ENCODE measurements at regions not wholly inside any gene's neighbourhood (a gene's known extent, or its start where the extent isn't known, plus 50 kb on each side); places are given as distances from the start of the nearest gene placed in this dataset.

DNA sequence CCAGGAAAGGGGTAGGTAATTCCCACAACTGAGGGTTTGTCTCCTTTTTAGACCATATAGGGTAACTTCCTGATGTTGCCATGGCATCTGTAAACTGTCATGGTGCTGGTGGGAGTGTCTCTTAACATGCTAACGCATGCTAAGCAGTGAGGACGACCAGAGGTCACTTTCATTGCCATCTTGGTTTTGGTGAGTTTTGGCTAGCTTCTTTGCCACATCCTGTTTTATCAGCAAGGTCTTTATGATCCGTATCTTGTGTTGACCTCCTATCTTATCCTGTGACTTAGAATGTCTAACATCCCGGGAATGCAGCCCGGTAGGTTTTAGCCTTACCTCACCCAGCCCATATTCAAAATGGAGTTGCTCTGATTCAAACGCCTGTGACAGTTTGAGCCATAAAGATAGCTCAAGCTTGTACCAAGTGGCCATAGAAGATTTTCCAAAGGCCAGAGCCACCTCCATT, 176.0 kb upstream of the NAMPT start:
- TF ChIP-seq, protein P1, sequence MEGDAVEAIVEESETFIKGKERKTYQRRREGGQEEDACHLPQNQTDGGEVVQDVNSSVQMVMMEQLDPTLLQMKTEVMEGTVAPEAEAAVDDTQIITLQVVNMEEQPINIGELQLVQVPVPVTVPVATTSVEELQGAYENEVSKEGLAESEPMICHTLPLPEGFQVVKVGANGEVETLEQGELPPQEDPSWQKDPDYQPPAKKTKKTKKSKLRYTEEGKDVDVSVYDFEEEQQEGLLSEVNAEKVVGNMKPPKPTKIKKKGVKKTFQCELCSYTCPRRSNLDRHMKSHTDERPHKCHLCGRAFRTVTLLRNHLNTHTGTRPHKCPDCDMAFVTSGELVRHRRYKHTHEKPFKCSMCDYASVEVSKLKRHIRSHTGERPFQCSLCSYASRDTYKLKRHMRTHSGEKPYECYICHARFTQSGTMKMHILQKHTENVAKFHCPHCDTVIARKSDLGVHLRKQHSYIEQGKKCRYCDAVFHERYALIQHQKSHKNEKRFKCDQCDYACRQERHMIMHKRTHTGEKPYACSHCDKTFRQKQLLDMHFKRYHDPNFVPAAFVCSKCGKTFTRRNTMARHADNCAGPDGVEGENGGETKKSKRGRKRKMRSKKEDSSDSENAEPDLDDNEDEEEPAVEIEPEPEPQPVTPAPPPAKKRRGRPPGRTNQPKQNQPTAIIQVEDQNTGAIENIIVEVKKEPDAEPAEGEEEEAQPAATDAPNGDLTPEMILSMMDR (conservative IDR thresholded peaks at IDR 0.05): no peak
- H3K27ac ChIP-seq: no peak overlapping the region; the same call in 1 of the 2 replicates

DNA sequence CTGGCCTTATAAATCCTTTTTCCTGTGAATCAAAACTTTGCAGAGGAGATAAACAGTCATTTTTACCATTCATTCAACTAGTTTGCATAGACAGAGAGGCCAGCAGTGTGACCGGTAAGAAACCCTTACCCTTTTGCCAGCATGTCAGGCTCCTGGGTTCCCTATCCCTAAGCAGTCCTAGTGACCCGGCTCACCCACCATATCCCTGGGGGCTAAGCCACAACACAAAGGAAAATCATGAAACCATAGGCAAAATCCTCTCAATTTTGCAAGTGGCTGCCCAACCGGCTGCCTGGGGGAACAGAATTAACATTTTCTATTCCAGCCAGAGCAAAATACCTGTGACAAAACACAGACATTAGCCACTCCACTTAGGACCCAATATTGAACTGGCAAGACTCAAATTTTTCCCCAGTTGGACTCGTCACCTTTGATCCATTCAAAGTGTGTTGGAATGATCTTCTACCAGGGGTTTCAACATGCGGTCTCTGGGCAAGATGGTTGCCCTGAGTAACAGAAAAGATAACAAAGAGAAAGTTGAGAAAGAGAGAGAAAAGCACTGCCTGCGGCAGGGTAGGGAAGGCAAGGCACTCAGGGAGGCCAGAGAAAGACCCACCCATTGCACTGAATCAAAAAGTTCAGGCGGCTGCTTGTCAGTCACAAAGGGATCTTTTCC, 174.8 kb upstream of the NAMPT start:
- H3K27ac ChIP-seq: no peak overlapping the region
- TF ChIP-seq, protein P1 (conservative IDR thresholded peaks at IDR 0.05): no peak

DNA sequence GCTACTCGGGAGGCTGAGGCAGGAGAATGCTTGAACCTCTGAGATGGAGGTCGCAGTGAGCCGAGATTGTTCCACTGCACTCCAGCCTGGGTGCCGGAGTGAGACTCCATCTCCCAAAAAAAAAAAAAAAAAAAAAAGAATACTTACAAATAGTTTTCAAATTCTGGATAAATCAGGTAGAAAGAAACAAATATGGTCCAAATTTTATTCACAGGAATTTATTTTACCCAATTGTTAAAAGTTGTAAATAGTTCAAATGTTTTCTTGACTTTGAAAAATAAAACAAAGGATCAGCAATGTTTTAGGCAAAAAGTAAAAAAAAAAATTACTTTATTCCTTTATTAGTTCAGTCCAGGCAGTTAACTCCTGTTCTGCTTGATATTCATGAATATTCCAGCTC, 172.9 kb upstream of the NAMPT start:
- TF ChIP-seq, protein P1 (conservative IDR thresholded peaks at IDR 0.05): no peak
- no peak overlapping the region for H3K27ac ChIP-seq

DNA sequence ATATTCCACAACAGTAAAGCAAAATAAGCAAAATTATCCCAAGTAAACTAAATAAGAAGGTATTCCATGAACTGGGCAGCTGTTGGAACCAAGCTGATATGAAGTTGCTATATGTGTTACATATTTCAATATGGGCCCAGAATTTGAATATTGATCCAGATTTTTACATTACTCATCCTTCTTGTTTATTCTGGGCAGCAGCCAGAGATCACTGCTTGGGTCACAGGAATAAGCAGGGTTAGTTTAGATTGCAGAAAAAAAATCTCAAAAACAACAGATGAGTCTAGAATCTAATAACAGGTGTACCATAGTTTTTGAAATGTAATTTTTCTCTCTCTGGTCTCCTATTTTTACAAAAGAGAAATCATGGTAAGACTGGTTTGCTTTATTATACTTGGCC, 171.5 kb upstream of the NAMPT start:
- TF ChIP-seq, protein P1 (conservative IDR thresholded peaks at IDR 0.05): no peak
- no peak overlapping the region for H3K27ac ChIP-seq

DNA sequence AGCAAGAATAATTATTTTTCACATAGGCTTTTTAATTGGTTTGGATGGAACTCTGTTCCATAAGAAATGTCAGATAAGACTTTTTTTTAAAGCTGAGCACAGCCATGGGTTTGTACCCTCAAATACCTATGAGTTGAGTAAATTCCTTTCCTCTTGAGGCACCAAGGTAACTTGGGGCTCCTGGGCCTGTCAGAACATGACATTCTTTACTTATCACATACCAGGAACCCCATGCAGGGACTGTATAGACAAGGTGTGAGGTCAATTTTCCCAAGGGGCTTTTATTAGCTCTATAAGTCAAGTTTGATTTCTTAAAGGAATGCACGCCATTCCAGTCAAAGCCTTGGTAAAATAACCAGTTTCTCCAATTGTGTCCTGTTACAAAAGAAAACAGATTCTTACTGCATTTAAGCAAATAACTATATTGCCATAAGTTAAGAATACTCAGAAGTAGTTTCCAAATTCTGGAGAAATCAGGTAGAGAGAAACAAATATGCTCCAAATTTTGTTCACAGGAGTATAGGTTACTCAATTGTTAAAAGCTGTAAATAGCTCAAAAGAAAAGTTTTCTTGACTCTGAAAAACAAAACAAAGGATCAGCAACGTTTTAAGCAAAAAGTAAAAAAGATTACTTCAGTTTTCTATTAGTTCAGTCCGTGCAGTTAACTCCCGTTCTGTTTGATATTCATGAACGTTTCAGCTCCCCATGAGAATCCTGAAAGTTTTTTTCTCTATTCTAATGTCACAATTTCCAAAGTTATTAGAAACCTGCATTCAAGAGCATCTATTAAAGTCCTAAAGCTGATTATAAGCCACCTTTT, 167.5 kb upstream of the NAMPT start:
- TF ChIP-seq, protein P1 (conservative IDR thresholded peaks at IDR 0.05): no peak
- H3K27ac ChIP-seq: no peak overlapping the region

DNA sequence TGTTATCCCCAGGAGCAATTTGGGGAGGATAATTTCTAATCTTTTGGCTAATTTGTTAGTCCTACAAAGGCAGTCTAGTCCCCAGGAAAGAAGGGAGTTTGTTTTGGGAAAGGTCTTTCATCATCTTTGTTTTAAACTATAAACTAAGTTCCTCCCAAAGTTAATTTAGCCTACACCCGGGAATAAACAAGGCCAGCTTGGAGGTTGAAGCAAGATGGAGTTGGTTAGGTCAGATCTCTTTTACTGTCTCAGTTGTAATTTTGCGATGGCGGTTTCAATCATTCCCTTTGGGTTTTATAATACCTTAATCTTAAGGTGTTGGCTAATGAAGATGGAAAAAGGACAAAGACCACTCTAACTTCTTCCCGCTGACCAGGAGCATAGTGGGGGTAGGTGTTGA, 166.4 kb upstream of the NAMPT start:
- no peak overlapping the region for H3K27ac ChIP-seq
- TF ChIP-seq, protein P1 (conservative IDR thresholded peaks at IDR 0.05): no peak

DNA sequence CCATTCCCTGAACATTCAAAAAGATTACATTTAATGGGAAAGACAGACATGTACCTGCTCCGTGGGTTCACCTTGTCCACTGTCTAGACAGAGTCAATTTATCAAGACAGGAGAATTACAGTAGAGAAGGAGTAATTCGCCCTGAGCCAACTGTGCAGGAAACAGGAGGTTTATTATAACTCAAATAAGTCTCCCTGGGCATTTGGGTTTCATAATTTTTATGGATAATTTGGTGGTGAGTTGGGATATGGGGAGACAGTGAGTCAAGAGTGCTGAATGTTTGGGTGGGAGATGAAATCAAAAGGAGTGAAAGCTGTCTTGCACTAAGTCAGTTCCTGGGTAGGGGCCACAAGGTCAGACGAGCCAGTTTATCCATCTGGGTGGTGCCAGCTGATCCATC, 165.9 kb upstream of the NAMPT start:
- H3K27ac ChIP-seq: no peak overlapping the region

More for the DNA sequence above, 165.9 kb upstream of the NAMPT start:
- TF ChIP-seq, protein P1 (conservative IDR thresholded peaks at IDR 0.05): no peak
